ENCODE measurements at regions not wholly inside any gene's neighbourhood (a gene's known extent, or its start where the extent isn't known, plus 50 kb on each side); places are given as distances from the start of the nearest gene placed in this dataset.
"Not testable (repeated sequence)": the region's sequence is repeated elsewhere in the genome, so short reads cannot be mapped to it uniquely, and the experiment has no call there.

GRCh38 chr15:70587012-70587634 is 176.2 kb downstream of the UACA start:
- not testable (repeated sequence) for H3K36me3 ChIP-seq (ENCODE audit: control insufficient read depth, insufficient read depth, low read length, severe bottlenecking); H3K9ac ChIP-seq (ENCODE audit: low read length); H3K9me3 ChIP-seq (ENCODE audit: control insufficient read depth, low read length); DNase-seq (ENCODE audit: low read depth); H3K4me3 ChIP-seq (ENCODE audit: low read length)
- peaks cover 16% of the 10 kb centered on the region for H3K4me1 ChIP-seq (ENCODE audit: control insufficient read depth, insufficient read depth, low read length)
- peaks cover 17% of the 10 kb centered on the region for H3K27me3 ChIP-seq (replicated peaks; ENCODE audit: control insufficient read depth, insufficient read depth, low read length)

GRCh38 chr15:70586241-70586640 is 177.1 kb downstream of the UACA start:
- Histone ChIP-seq H3K4me1 (ENCODE audit: control insufficient read depth, insufficient read depth, low read length) (peaks cover 16% of the 10 kb centered on the region), H3K27me3 (replicated peaks; ENCODE audit: control insufficient read depth, insufficient read depth, low read length) (peaks cover 26% of the 10 kb centered on the region)
- no peak for DNase-seq (ENCODE audit: low read depth)

GRCh38 chr15:70585707-70586034 is 177.7 kb downstream of the UACA start:
- no peak for DNase-seq (ENCODE audit: low read depth)
- H3K9ac ChIP-seq (ENCODE audit: low read length): no peak overlapping the region
- H3K4me3 ChIP-seq (ENCODE audit: low read length): no peak overlapping the region
- peaks cover 16% of the 10 kb centered on the region for H3K4me1 ChIP-seq (ENCODE audit: control insufficient read depth, insufficient read depth, low read length)
- H3K36me3 ChIP-seq (ENCODE audit: control insufficient read depth, insufficient read depth, low read length, severe bottlenecking): no peaks in the 10 kb centered on the region
- H3K9me3 ChIP-seq (ENCODE audit: control insufficient read depth, low read length): peaks cover 4% of the 10 kb centered on the region
- H3K27me3 ChIP-seq (replicated peaks; ENCODE audit: control insufficient read depth, insufficient read depth, low read length): peaks cover 31% of the 10 kb centered on the region

More at GRCh38 chr15:70586241-70586640, 177.1 kb downstream of the UACA start:
- no peak overlapping the region for H3K4me3 ChIP-seq (ENCODE audit: low read length)
- no peak overlapping the region for H3K9ac ChIP-seq (ENCODE audit: low read length)
- no peaks in the 10 kb centered on the region for H3K36me3 ChIP-seq (ENCODE audit: control insufficient read depth, insufficient read depth, low read length, severe bottlenecking)
- peaks cover 4% of the 10 kb centered on the region for H3K9me3 ChIP-seq (ENCODE audit: control insufficient read depth, low read length)

GRCh38 chr15:70584838-70585706 is 178.3 kb downstream of the UACA start:
- Histone ChIP-seq H3K27me3 (replicated peaks; ENCODE audit: control insufficient read depth, insufficient read depth, low read length) (peaks cover 37% of the 10 kb centered on the region), H3K4me3 (ENCODE audit: low read length) (no peak overlapping the region)
- peak; percentile 58 for DNase-seq (ENCODE audit: low read depth)

GRCh38 chr15:70584441-70584837 is 178.9 kb downstream of the UACA start:
- no peak overlapping the region for H3K9ac ChIP-seq (ENCODE audit: low read length)
- H3K4me3 ChIP-seq (ENCODE audit: low read length): no peak overlapping the region
- H3K36me3 ChIP-seq (ENCODE audit: control insufficient read depth, insufficient read depth, low read length, severe bottlenecking): no peaks in the 10 kb centered on the region
- no peak for DNase-seq (ENCODE audit: low read depth)
- H3K9me3 ChIP-seq (ENCODE audit: control insufficient read depth, low read length): peaks cover 4% of the 10 kb centered on the region
- peaks cover 43% of the 10 kb centered on the region for H3K27me3 ChIP-seq (replicated peaks; ENCODE audit: control insufficient read depth, insufficient read depth, low read length)
- H3K4me1 ChIP-seq (ENCODE audit: control insufficient read depth, insufficient read depth, low read length): peaks cover 14% of the 10 kb centered on the region

More at GRCh38 chr15:70584838-70585706, 178.3 kb downstream of the UACA start:
- H3K9ac ChIP-seq (ENCODE audit: low read length): no peak overlapping the region
- H3K9me3 ChIP-seq (ENCODE audit: control insufficient read depth, low read length): peaks cover 4% of the 10 kb centered on the region
- H3K36me3 ChIP-seq (ENCODE audit: control insufficient read depth, insufficient read depth, low read length, severe bottlenecking): no peaks in the 10 kb centered on the region
- H3K4me1 ChIP-seq (ENCODE audit: control insufficient read depth, insufficient read depth, low read length): peaks cover 16% of the 10 kb centered on the region

- no peaks in the 10 kb centered on the region for H3K9me3 ChIP-seq (ENCODE audit: control insufficient read depth, low read length)
- H3K27me3 ChIP-seq (replicated peaks; ENCODE audit: control insufficient read depth, insufficient read depth, low read length): peaks cover 48% of the 10 kb centered on the region
- DNase-seq (ENCODE audit: low read depth): no peak
- H3K4me1 ChIP-seq (ENCODE audit: control insufficient read depth, insufficient read depth, low read length): peaks cover 7% of the 10 kb centered on the region
- H3K36me3 ChIP-seq (ENCODE audit: control insufficient read depth, insufficient read depth, low read length, severe bottlenecking): no peaks in the 10 kb centered on the region
- H3K9ac ChIP-seq (ENCODE audit: low read length): no peak overlapping the region
- H3K4me3 ChIP-seq (ENCODE audit: low read length): no peak overlapping the region
These were observed 180.4 kb downstream of the UACA start for GRCh38 chr15:70583006-70583405.

- Histone ChIP-seq H3K4me3 (ENCODE audit: low read length) (no peak overlapping the region), H3K36me3 (ENCODE audit: control insufficient read depth, insufficient read depth, low read length, severe bottlenecking) (no peaks in the 10 kb centered on the region), H3K4me1 (ENCODE audit: control insufficient read depth, insufficient read depth, low read length) (peaks cover 7% of the 10 kb centered on the region), H3K9me3 (ENCODE audit: control insufficient read depth, low read length) (no peaks in the 10 kb centered on the region), H3K9ac (ENCODE audit: low read length) (no peak overlapping the region), H3K27me3 (replicated peaks; ENCODE audit: control insufficient read depth, insufficient read depth, low read length) (peaks cover 51% of the 10 kb centered on the region)
- DNase-seq (ENCODE audit: low read depth): peak; percentile 65
These were observed 181.0 kb downstream of the UACA start for GRCh38 chr15:70582143-70582945.

GRCh38 chr15:70580958-70581357 is 182.4 kb downstream of the UACA start:
- no peaks in the 10 kb centered on the region for H3K36me3 ChIP-seq (ENCODE audit: control insufficient read depth, insufficient read depth, low read length, severe bottlenecking)
- peaks cover 54% of the 10 kb centered on the region for H3K27me3 ChIP-seq (replicated peaks; ENCODE audit: control insufficient read depth, insufficient read depth, low read length)
- H3K9ac ChIP-seq (ENCODE audit: low read length): no peak overlapping the region
- no peak for DNase-seq (ENCODE audit: low read depth)
- H3K9me3 ChIP-seq (ENCODE audit: control insufficient read depth, low read length): no peaks in the 10 kb centered on the region
- peaks cover 16% of the 10 kb centered on the region for H3K4me1 ChIP-seq (ENCODE audit: control insufficient read depth, insufficient read depth, low read length)
- H3K4me3 ChIP-seq (ENCODE audit: low read length): no peak overlapping the region

- no peaks in the 10 kb centered on the region for H3K36me3 ChIP-seq (ENCODE audit: control insufficient read depth, insufficient read depth, low read length, severe bottlenecking)
- peaks cover 56% of the 10 kb centered on the region for H3K27me3 ChIP-seq (replicated peaks; ENCODE audit: control insufficient read depth, insufficient read depth, low read length)
- DNase-seq (ENCODE audit: low read depth): no peak
- no peak overlapping the region for H3K9ac ChIP-seq (ENCODE audit: low read length)
- no peaks in the 10 kb centered on the region for H3K9me3 ChIP-seq (ENCODE audit: control insufficient read depth, low read length)
- H3K4me3 ChIP-seq (ENCODE audit: low read length): no peak overlapping the region
- peaks cover 22% of the 10 kb centered on the region for H3K4me1 ChIP-seq (ENCODE audit: control insufficient read depth, insufficient read depth, low read length)
These were observed 183.1 kb downstream of the UACA start for GRCh38 chr15:70580286-70580685.

- Histone ChIP-seq H3K36me3 (ENCODE audit: control insufficient read depth, insufficient read depth, low read length, severe bottlenecking) (no peaks in the 10 kb centered on the region), H3K27me3 (replicated peaks; ENCODE audit: control insufficient read depth, insufficient read depth, low read length) (peaks cover 62% of the 10 kb centered on the region), H3K9me3 (ENCODE audit: control insufficient read depth, low read length) (no peaks in the 10 kb centered on the region), H3K4me3 (ENCODE audit: low read length) (no peak overlapping the region), H3K9ac (ENCODE audit: low read length) (no peak overlapping the region), H3K4me1 (ENCODE audit: control insufficient read depth, insufficient read depth, low read length) (peaks cover 27% of the 10 kb centered on the region)
- DNase-seq (ENCODE audit: low read depth): no peak
These were observed 183.6 kb downstream of the UACA start for GRCh38 chr15:70579766-70580165.

GRCh38 chr15:70578196-70578595 is 185.2 kb downstream of the UACA start:
- no peak for DNase-seq (ENCODE audit: low read depth)

More at GRCh38 chr15:70578196-70578595, 185.2 kb downstream of the UACA start:
- Histone ChIP-seq H3K4me3 (ENCODE audit: low read length) (no peak overlapping the region), H3K4me1 (ENCODE audit: control insufficient read depth, insufficient read depth, low read length) (peaks cover 27% of the 10 kb centered on the region), H3K9me3 (ENCODE audit: control insufficient read depth, low read length) (no peaks in the 10 kb centered on the region), H3K36me3 (ENCODE audit: control insufficient read depth, insufficient read depth, low read length, severe bottlenecking) (no peaks in the 10 kb centered on the region), H3K9ac (ENCODE audit: low read length) (no peak overlapping the region), H3K27me3 (replicated peaks; ENCODE audit: control insufficient read depth, insufficient read depth, low read length) (peaks cover 77% of the 10 kb centered on the region)

Data from adipocyte (in vitro differentiated cells).